ENCODE measurements at regions not wholly inside any gene's neighbourhood (a gene's known extent, or its start where the extent isn't known, plus 50 kb on each side); places are given as distances from the start of the nearest gene placed in this dataset.
"Not testable (repeated sequence)": the region's sequence is repeated elsewhere in the genome, so short reads cannot be mapped to it uniquely, and the experiment has no call there.

DNA sequence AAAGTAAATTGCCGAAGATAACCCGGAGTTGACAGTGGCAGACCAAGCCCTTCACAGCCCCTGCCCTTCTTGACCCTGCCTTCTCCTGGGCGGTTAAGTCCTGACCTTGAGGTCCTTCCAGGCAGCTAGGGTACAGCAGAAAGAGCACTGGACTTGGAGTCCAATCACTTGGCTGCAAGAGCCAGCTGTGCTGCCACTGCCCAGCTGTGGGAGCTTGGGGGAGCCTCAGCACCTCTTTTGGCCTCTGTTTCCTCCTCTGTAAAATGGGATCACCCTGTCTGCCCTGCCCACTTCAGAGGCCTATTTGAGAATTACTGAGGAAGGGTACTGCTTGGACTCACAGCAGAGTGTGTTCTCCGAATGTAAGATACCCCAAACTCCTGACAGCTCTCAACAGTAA is 66.2 kb upstream of the SMAD6 start:
- H3K9me3 Mint-ChIP-seq (ENCODE audit: unreplicated experiment): no peaks in the 10 kb centered on the region
- no peak overlapping the region for H3K27ac Mint-ChIP-seq (ENCODE audit: unreplicated experiment)
- H3K4me3 Mint-ChIP-seq (ENCODE audit: unreplicated experiment): no peak overlapping the region
- no peak for DNase-seq (ENCODE audit: low spot score)
- peaks cover 8% of the 10 kb centered on the region for H3K27me3 Mint-ChIP-seq (ENCODE audit: unreplicated experiment)
- H3K4me1 Mint-ChIP-seq (ENCODE audit: unreplicated experiment): peaks cover 7% of the 10 kb centered on the region
- no peaks in the 10 kb centered on the region for H3K36me3 Mint-ChIP-seq (ENCODE audit: low read depth, unreplicated experiment)
- TF ChIP-seq, protein P1, sequence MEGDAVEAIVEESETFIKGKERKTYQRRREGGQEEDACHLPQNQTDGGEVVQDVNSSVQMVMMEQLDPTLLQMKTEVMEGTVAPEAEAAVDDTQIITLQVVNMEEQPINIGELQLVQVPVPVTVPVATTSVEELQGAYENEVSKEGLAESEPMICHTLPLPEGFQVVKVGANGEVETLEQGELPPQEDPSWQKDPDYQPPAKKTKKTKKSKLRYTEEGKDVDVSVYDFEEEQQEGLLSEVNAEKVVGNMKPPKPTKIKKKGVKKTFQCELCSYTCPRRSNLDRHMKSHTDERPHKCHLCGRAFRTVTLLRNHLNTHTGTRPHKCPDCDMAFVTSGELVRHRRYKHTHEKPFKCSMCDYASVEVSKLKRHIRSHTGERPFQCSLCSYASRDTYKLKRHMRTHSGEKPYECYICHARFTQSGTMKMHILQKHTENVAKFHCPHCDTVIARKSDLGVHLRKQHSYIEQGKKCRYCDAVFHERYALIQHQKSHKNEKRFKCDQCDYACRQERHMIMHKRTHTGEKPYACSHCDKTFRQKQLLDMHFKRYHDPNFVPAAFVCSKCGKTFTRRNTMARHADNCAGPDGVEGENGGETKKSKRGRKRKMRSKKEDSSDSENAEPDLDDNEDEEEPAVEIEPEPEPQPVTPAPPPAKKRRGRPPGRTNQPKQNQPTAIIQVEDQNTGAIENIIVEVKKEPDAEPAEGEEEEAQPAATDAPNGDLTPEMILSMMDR (IDR thresholded peaks at IDR 0.05; ENCODE audit: unreplicated experiment): no peak

DNA sequence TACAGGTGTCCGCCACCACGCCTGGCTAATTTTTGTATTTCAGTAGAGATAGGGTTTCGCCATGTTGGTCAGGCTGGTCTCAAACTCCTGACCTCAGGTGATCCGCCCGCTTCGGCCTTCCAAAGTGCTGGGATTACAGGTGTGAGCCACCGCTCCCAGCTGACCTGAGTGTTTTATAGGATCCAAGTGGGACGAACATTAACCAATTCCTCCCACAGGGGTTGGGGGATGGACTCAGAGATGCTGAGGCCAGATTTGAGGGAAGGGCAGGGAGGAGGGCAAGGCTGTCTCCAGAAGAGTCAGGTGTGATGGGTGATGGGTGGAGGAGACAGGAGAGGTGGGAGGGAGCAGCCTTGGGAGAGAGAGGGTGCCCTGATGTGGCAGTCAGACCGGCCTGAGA is 65.0 kb upstream of the SMAD6 start:
- H3K27me3 Mint-ChIP-seq (ENCODE audit: unreplicated experiment); H3K4me3 Mint-ChIP-seq (ENCODE audit: unreplicated experiment); H3K4me1 Mint-ChIP-seq (ENCODE audit: unreplicated experiment); H3K9me3 Mint-ChIP-seq (ENCODE audit: unreplicated experiment); H3K36me3 Mint-ChIP-seq (ENCODE audit: low read depth, unreplicated experiment); DNase-seq (ENCODE audit: low spot score); H3K27ac Mint-ChIP-seq (ENCODE audit: unreplicated experiment): not testable (repeated sequence)

DNA sequence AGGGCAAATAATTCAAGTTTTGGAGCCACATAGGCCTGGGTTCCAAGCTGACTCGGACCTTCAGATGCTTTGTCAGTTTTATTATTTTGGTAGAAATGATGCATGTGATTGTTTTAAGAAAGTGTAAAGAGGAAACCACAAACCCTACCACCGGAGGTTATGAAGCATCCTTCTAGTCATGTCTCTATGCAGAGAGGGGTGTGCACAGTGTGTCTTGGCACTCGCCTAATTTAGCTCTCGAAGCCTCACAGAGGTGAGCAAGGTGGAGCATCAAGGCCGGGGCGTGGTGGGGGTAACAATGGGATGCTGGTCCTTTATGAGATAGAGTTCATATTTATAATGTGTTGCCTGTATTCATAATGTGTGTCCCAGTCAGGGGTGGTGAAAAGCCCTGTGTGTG is 63.7 kb upstream of the SMAD6 start:
- H3K27me3 Mint-ChIP-seq (ENCODE audit: unreplicated experiment): peaks cover 5% of the 10 kb centered on the region

DNA sequence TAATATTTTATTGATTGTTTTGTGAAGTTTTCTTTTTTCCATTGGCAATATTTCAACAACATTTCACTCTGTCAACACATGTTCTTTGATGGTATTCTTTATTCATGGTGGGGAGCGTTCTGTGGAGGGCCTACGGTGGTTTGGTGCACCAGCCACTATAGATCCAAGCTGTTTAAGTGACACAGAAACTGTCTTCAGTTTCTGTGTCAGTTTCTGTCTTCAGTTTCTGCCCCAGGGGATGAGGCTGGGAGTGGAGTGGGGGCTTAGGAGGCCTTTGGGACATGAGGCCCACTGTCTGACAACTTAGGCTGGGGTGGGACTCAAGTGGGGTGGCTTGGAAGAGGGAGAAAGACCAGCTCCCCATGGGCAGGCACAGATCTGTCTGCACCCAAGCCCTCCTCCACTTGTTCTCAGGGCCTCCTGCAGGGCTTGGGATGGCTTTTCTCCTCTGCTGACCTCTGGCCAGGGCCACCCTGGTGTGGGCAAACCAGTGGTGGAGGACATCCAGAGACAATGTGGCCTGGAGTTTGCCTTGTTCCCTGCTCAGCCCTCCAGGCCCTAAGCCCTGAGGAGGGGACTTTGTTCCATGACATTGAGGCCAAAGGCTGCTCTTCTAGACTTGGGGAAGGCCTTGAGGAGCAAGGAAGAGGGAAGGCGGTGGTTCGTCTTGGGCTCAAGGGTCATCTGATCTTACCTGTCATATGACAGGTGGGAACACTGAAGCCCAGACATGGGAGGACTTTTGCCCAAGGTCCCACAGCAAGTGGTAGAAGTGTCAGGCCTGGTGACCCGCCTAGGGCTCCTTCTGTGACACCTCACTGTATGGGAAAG is 60.3 kb upstream of the SMAD6 start:
- no peak for DNase-seq (ENCODE audit: low spot score)
- Mint-ChIP-seq H3K27me3 (ENCODE audit: unreplicated experiment) (peaks cover 3% of the 10 kb centered on the region), H3K9me3 (ENCODE audit: unreplicated experiment) (no peaks in the 10 kb centered on the region), H3K4me1 (ENCODE audit: unreplicated experiment) (peaks cover 32% of the 10 kb centered on the region), H3K4me3 (ENCODE audit: unreplicated experiment) (no peak overlapping the region), H3K36me3 (ENCODE audit: low read depth, unreplicated experiment) (no peaks in the 10 kb centered on the region), H3K27ac (ENCODE audit: unreplicated experiment) (no peak overlapping the region)
- TF ChIP-seq, protein P1 (IDR thresholded peaks at IDR 0.05; ENCODE audit: unreplicated experiment): no peak

More for the DNA sequence above, 63.7 kb upstream of the SMAD6 start:
- Mint-ChIP-seq H3K4me1 (ENCODE audit: unreplicated experiment) (peaks cover 16% of the 10 kb centered on the region), H3K4me3 (ENCODE audit: unreplicated experiment) (no peak overlapping the region), H3K27ac (ENCODE audit: unreplicated experiment) (no peak overlapping the region), H3K36me3 (ENCODE audit: low read depth, unreplicated experiment) (no peaks in the 10 kb centered on the region), H3K9me3 (ENCODE audit: unreplicated experiment) (no peaks in the 10 kb centered on the region)
- DNase-seq (ENCODE audit: low spot score): no peak
- TF ChIP-seq, protein P1 (IDR thresholded peaks at IDR 0.05; ENCODE audit: unreplicated experiment): no peak

DNA sequence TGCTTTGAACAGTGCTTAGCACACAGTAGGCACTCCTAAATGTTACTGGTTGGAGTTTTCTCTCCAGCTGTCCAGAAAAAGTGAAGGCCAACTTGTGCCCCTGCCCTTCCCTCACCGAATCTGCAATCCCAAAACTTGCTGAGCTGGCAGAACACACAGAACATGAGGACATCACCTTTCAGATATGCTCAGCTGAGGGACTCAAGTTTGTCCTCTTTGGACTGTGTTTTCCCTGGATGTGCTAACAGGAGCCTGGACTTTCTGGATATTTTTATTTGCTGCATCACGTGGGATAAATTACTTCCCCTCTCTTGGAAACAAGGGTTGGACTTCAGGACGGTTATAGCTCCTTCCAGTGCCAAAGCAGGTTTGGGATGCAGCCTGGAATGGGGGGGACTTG is 59.5 kb upstream of the SMAD6 start:
- peaks cover 3% of the 10 kb centered on the region for H3K27me3 Mint-ChIP-seq (ENCODE audit: unreplicated experiment)
- no peaks in the 10 kb centered on the region for H3K9me3 Mint-ChIP-seq (ENCODE audit: unreplicated experiment)
- H3K4me1 Mint-ChIP-seq (ENCODE audit: unreplicated experiment): peaks cover 32% of the 10 kb centered on the region
- TF ChIP-seq, protein P1 (IDR thresholded peaks at IDR 0.05; ENCODE audit: unreplicated experiment): no peak
- H3K36me3 Mint-ChIP-seq (ENCODE audit: low read depth, unreplicated experiment): no peaks in the 10 kb centered on the region
- DNase-seq (ENCODE audit: low spot score): no peak
- no peak overlapping the region for H3K4me3 Mint-ChIP-seq (ENCODE audit: unreplicated experiment)
- H3K27ac Mint-ChIP-seq (ENCODE audit: unreplicated experiment): no peak overlapping the region
